Gastrocnemius medialis (tissue), 4 donors: ENCODE measurements at regions not wholly inside any gene's neighbourhood (a gene's known extent, or its start where the extent isn't known, plus 50 kb on each side); places are given as distances from the start of the nearest gene placed in this dataset.

Experiments
- ATAC-seq, 2 donors: fragments of 150-250 bp; one replicate each; pipeline ENCODE4 v1.9.1; 2016
- DNase-seq, 2 donors: peaks; one replicate each; pipeline ENCODE4 v3.0.0-alpha.2; 2019
- H3K27ac ChIP-seq, 4 donors: fragments of 200-600 bp; sonication (generic); 1 replicate in 1 of 4; 2 replicates in 3 of 4; pipeline ENCODE4 v1.5.1; 2016 to 2018; ENCODE audit warnings: mild to moderate bottlenecking in 2 of 4, moderate library complexity in 1 of 4
- H3K27me3 ChIP-seq, 3 donors: fragments of 200-600 bp; sonication (generic) in 2 of 3; 1 replicate in 1 of 3; 2 replicates in 2 of 3; pipeline versions ENCODE4 v1.5.1 to v1.6.0; 2016 to 2019; ENCODE audit warnings: mild to moderate bottlenecking in 1 of 3, moderate library complexity in 1 of 3
- H3K36me3 ChIP-seq, 2 donors: fragments of 200-600 bp; sonication (generic) in 1 of 2; one replicate each; pipeline ENCODE4 v1.5.1; 2017 to 2018
- H3K4me1 ChIP-seq, 2 donors: fragments of 200-600 bp; sonication (generic) in 1 of 2; one replicate each; pipeline ENCODE4 v1.5.1; 2016 to 2017; ENCODE audit warnings: mild to moderate bottlenecking in 2 of 2
- H3K4me3 ChIP-seq, 4 donors: fragments of 200-600 bp; sonication (generic) in 3 of 4; 1 replicate in 1 of 4; 2 replicates in 3 of 4; pipeline ENCODE4 v1.5.1; 2016 to 2019; ENCODE audit warnings: mild to moderate bottlenecking in 2 of 4
- H3K9me3 ChIP-seq, 3 donors: fragments of 200-600 bp; sonication (generic) in 2 of 3; 1 replicate in 1 of 3; 2 replicates in 2 of 3; pipeline ENCODE4 v1.5.1; 2016 to 2019
- POLR2A ChIP-seq, 2 donors: fragments of 450-650 bp; IDR thresholded peaks; one replicate each; pipeline ENCODE4 v1.6.1; 2017; ENCODE audit warnings: antibody characterized with exemption in 2 of 2, mild to moderate bottlenecking in 2 of 2, moderate library complexity in 2 of 2
- in situ Hi-C, 4 donors: fragments of 200-750 bp; cut with MboI; loops; one replicate each; pipeline versions ENCODE4 v1.15.0 to v1.8.0; 2017; ENCODE audit warnings: low sequenced_read_pairs in 4 of 4
- intact Hi-C: fragments of 100-400 bp; cut with DNase I; formaldehyde crosslinking; loops from one replicate; pipeline ENCODE4 v1.15.1; 2023; ENCODE audit warnings: low total_unique reads
- TF ChIP-seq, protein P1 (sequence below), 5 experiments: fragments of 450-650 bp in 3 of 5; fragments of 200-600 bp in 2 of 5; sonication (generic) in 2 of 5; IDR thresholded peaks in 4 of 5; conservative IDR thresholded peaks in 1 of 5; 1 replicate in 4 of 5; 2 replicates in 1 of 5; pipeline ENCODE4 v1.5.1; 2016 to 2019; ENCODE audit warnings: antibody characterized with exemption in 5 of 5, mild to moderate bottlenecking in 3 of 5, moderate library complexity in 3 of 5

DNA sequence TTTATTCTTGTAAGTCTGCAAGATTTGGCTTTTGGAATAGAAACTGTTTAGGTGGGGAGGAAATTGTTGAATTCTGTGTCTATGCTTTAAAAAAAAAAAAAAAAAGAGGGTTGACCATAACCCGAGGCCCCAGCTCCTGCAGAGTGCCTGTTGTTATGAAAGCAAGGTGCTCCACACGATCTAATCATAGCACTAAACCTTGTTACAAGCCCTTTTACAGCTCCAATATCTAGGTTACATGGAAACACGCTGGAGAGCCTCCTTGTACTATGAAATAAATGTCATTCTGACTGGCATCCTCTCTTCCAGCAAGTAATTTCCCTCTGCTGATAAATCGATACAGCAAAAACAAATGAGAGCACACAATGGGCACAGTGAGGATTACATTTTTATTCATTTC is 303.1 kb upstream of the SOX5 start:
- DNase-seq (no peak), ATAC-seq (no peak)
- intact Hi-C loops (no loop called here), in situ Hi-C loops (no loop called here)
- Histone ChIP-seq H3K9me3 (no peaks in the 10 kb centered on the region), H3K4me1 (no peaks in the 10 kb centered on the region), H3K27me3 (no peaks in the 10 kb centered on the region), H3K27ac (no peak overlapping the region), H3K4me3 (no peak overlapping the region), H3K36me3 (no peaks in the 10 kb centered on the region)
- TF ChIP-seq, protein P1, sequence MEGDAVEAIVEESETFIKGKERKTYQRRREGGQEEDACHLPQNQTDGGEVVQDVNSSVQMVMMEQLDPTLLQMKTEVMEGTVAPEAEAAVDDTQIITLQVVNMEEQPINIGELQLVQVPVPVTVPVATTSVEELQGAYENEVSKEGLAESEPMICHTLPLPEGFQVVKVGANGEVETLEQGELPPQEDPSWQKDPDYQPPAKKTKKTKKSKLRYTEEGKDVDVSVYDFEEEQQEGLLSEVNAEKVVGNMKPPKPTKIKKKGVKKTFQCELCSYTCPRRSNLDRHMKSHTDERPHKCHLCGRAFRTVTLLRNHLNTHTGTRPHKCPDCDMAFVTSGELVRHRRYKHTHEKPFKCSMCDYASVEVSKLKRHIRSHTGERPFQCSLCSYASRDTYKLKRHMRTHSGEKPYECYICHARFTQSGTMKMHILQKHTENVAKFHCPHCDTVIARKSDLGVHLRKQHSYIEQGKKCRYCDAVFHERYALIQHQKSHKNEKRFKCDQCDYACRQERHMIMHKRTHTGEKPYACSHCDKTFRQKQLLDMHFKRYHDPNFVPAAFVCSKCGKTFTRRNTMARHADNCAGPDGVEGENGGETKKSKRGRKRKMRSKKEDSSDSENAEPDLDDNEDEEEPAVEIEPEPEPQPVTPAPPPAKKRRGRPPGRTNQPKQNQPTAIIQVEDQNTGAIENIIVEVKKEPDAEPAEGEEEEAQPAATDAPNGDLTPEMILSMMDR (IDR thresholded peaks at IDR 0.05 in 4 of 5, conservative IDR thresholded peaks at IDR 0.05 in 1 of 5), result no peak
- TF ChIP-seq POLR2A (IDR thresholded peaks at IDR 0.05), result no peak

DNA sequence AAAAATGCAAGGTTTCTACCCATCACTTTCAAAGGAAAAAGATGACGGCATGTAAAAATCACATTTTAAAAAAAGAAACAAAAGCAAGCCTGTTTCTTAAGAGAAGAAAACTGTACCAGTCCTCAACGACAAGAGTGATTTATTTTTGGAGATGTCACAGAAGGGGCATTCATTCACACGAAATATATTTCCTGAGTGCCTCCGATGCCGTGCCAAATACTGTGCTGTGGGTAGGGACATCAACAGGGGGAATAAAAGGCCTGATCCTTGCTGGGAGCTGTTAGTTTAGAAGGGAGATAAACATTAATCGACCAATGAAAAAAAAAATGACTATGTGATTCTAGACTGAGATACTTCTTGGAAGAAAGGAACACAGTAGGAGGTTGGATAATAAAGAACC is 297.5 kb upstream of the SOX5 start:
- Histone ChIP-seq H3K9me3 (no peaks in the 10 kb centered on the region), H3K27ac (no peak overlapping the region), H3K36me3 (no peaks in the 10 kb centered on the region), H3K4me1 (no peaks in the 10 kb centered on the region), H3K4me3 (no peak overlapping the region), H3K27me3 (no peaks in the 10 kb centered on the region)
- in situ Hi-C loops (no loop called here), intact Hi-C loops (no loop called here)
- no peak for ATAC-seq
- DNase-seq, result no peak
- TF ChIP-seq POLR2A (IDR thresholded peaks at IDR 0.05), result no peak
- TF ChIP-seq, protein P1 (IDR thresholded peaks at IDR 0.05 in 4 of 5, conservative IDR thresholded peaks at IDR 0.05 in 1 of 5), result no peak

DNA sequence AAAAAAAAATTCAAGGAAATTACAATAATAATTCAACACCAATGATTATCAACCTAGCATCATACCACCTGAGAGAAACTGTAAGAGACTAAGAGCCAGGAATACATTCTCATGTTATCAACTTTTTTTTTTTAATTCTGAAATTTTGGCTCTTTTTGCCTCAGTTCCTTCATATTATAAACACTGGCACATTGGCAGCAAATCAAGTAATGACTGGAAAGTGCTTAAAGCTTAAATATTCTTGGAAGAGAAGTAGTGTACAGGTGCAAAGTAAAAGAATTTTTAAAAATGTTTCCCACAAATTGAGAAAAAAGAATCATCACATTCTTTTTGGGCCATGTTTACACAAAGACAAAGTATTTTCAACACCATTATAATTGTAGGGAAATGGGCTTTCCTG is 296.9 kb upstream of the SOX5 start:
- intact Hi-C loops (no loop called here), in situ Hi-C loops (no loop called here)
- Histone ChIP-seq H3K27me3 (no peaks in the 10 kb centered on the region), H3K36me3 (no peaks in the 10 kb centered on the region), H3K9me3 (no peaks in the 10 kb centered on the region), H3K27ac (no peak overlapping the region), H3K4me1 (no peaks in the 10 kb centered on the region), H3K4me3 (no peak overlapping the region)
- TF ChIP-seq, protein P1 (IDR thresholded peaks at IDR 0.05 in 4 of 5, conservative IDR thresholded peaks at IDR 0.05 in 1 of 5), result no peak
- no peak for TF ChIP-seq POLR2A (IDR thresholded peaks at IDR 0.05)
- ATAC-seq, result no peak
- no peak for DNase-seq

DNA sequence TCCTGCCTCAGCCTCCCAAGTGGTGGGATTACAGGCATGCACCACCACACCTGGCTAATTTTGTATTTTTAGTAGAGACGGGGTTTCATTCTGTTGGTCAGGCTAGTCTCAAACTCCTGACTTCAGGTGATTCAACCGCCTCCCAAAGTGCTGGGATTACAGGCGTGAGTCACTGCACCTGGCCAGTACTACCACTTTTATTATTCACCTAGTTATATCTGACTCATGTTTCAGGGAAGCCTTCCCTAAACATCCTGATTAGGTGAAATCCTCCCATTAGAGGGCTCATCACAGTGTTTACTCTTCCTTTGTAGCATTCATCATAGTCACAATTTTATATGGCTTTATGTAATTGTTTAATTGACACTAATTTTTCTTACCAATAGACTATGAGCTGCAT is 295.3 kb upstream of the SOX5 start:
- intact Hi-C loops, result no loop called here
- TF ChIP-seq, protein P1 (IDR thresholded peaks at IDR 0.05 in 4 of 5, conservative IDR thresholded peaks at IDR 0.05 in 1 of 5), result no peak
- no peak for TF ChIP-seq POLR2A (IDR thresholded peaks at IDR 0.05)
- Histone ChIP-seq H3K9me3 (no peaks in the 10 kb centered on the region), H3K27me3 (no peaks in the 10 kb centered on the region), H3K4me3 (no peak overlapping the region), H3K36me3 (no peaks in the 10 kb centered on the region), H3K4me1 (no peaks in the 10 kb centered on the region), H3K27ac (no peak overlapping the region)
- ATAC-seq (no peak), DNase-seq (no peak)
- in situ Hi-C loops, result no loop called here

DNA sequence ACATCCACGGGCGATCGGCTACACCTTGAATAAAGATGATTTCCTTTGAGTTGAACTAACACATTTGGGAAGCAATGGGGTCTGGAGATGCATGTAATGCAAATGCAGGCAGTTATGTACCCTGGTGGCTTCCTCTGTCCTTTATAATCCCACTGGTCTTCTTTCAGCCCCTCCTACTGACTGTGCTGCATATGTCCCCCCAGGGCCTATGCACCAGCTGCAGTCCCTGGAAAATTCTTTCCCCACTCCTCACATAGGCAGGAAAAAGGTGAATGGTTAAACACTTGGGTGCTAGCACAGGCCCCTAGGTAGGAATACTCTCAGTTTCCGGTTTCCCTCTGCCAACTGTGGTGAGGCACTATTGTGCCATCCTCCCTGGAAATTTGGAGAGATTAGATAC is 294.8 kb upstream of the SOX5 start:
- intact Hi-C loops, result no loop called here
- TF ChIP-seq, protein P1 (IDR thresholded peaks at IDR 0.05 in 4 of 5, conservative IDR thresholded peaks at IDR 0.05 in 1 of 5), result no peak
- in situ Hi-C loops, result no loop called here

More for the DNA sequence above, 294.8 kb upstream of the SOX5 start:
- Histone ChIP-seq H3K4me3 (no peak overlapping the region), H3K9me3 (no peaks in the 10 kb centered on the region), H3K27ac (no peak overlapping the region), H3K4me1 (no peaks in the 10 kb centered on the region), H3K27me3 (no peaks in the 10 kb centered on the region), H3K36me3 (no peaks in the 10 kb centered on the region)
- DNase-seq, result no peak
- ATAC-seq, result no peak
